Hematopoietic multipotent progenitor cell treated with erythropoietin and hydrocortisone succinate and interleukin-3 and kit ligand, for 8 days (in vitro differentiated cells): ENCODE measurements at regions not wholly inside any gene's neighbourhood (a gene's known extent, or its start where the extent isn't known, plus 50 kb on each side); places are given as distances from the start of the nearest gene placed in this dataset.
A peak's percentile ranks its signal among the peaks of the same experiment; 100 is the strongest.

Experiments used
- DNase-seq: peaks from one replicate; pipeline ENCODE4 v3.0.0-alpha.2; 2015

DNA sequence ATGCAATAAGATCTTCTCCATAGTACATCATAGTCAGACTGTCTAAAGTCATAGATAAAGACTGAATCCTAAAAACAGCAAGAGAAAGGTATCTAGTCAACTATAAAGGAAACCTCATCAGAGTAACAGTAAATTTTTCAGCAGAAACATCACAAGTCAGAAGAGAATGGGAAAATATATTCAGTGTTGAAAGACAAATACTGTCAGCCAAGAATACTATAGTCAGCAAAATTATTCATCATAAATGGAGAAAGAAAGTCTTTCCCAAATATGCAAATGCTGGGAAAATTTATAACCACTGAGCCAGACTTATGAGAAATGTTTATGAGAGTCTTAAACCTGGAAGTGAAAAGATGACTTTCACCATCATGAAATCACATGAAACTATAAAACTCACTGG lies 136.7 kb downstream of the KDR start:
- no peak for DNase-seq

DNA sequence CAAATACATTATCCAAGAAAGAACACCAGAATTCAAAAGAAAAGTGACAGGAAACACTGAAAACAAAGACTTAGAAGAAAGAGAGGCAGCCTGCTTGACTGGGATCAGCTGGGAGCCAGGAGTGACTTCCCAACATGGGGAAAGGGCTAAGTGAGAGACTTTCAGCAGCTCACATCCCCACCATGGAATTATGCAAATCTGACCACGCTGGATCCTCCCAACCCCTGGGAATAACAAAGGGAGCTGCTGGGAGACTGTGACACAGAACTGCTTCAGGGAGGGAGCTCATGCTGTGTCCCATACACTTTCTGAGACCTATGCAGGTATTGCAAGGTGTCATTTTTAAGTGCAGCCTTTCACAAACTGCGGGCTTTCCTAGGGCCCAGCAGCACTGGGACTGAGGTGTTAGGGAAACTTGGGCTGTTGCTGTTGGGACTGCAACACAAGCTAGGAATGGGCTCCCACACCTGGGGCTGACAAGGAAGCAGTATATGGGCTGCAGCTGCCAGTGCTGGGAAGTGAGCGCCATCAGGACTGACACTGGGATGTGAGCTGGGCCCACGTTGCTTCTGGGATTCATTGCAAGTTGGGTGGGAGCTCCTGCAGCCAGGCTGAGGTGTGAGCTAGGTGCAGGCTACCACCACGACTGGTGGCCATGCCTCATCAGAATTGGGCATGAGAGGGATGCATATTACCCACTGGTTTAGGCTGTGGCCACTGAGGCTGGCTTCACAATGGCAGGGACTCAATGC lies 139.1 kb downstream of the KDR start:
- no peak for DNase-seq

DNA sequence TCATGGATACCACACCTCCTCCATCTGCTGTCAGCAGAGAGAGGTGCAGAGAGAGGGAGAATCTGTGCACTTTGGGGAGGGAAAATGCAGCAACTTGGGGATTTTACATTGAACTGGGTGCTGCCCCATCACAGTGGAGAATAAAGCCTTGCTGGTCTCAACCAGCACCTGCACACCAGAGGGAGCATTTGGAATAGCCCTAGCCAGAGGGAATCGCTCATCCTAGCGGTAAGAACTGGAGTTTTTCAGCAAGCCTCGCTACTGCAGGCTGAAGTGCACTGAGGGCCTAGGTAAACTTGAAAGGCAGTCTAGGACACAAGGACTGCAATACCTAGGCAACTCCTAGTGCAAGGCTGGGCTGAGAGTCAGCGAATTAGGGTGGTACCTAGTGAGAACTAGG lies 148.7 kb downstream of the KDR start:
- no peak for DNase-seq

DNA sequence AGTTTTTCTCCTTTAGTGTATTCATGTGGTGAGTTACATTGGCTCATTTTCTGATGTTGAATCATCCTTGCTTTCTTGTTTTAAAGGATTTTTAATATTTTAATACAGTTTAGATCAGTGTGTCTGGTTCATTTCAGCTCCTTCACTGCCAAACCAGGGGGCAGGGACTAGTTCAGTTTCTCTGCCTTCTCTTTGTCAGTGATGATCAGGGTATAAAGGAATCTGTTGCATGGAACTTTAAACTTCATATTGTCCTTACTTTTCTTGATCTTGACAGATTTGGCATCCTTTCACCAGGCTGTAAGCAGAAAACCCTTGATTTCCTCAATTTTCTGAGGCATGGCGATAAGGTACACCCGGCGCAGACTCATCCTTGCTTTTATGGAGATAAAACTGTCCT lies 149.4 kb downstream of the KDR start:
- no peak for DNase-seq

DNA sequence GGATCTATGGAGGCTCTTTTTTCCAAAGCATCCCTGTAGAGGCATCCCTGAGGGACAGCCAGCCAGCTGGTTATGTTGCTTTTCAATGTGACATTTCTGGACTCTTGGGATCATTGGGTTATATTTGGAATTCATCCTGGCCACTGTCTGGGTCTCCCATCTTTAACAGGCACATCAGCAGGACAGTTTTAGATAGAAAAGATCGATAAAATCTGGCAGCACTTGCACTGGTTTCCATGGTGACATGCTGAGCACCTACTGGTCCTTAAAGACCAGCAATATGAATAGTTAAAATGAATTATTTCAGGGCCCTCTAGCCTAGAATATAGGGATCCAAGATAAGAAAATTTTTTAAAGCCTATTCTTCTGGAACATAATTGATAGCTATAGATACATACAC lies 151.6 kb downstream of the KDR start:
- no peak for DNase-seq

DNA sequence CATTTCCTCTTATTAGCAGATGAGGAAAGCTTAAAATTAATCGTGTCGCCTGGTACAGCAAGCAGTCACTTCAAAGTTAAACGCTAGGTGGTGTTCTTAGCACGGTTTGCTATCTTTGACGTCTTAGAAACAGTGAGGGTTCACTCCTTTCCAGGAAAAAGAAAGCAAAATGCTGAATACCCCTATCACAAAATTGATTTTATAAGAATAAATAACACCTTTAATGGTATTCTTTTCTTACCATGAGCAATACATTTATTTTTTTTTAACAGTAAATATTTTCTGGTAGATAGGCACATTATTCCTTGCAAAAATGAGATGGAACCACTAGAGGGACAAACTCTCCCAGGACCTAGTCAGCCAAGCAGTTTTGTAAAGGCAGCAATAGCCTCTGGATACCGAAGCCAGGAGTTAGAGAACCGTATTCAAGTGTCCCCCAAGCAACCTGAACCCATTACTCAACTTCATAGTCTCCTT lies 153.9 kb downstream of the KDR start:
- DNase-seq: peak; percentile 67

DNA sequence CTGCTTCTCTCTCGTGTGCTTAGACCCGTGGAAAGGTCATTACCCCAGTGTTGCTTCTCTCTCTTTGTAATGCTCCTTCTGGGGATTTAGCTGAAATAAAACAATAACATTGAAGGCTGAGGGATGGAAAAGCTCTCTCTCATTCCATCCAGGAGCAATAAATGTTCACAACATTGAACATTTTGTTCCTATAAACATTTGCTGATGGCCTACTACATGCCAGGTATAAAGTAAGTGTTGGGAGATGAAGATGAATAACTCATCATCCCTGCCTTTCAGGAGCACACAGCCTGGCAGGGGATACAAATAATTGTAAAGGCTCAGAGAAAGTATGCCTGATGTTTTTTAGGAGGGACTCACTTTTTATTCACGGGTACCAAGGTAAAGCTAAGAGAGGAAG lies 158.1 kb downstream of the KDR start:
- DNase-seq: no peak

DNA sequence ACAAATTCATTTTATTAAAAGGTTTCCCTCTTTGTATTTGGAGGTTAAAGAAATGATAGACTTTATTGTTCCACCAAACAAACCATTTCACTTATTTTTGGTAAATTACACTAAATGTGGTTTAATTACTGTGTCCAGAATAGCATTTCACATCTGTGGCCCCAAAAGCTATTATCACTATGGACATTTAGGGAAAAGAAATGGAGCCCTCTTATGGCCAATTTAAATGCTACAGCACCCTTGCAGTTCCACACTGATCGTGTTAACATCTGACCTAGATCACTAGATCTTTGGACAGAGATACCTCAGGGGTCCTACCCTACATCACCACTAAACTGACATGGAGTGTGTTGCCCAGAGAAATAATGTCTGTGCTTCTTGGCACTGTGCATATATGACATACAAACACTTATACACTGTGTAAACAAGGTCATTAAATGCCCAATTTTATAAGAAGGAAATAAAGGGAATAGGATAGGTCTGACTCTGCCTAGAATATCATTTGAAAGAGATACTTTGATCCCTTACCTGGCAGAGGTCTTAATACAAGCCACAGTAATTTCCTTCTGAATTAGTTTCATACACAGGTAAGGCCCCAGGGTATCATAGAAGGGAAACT lies 163.9 kb downstream of the KDR start:
- peak; percentile 49 for DNase-seq

DNA sequence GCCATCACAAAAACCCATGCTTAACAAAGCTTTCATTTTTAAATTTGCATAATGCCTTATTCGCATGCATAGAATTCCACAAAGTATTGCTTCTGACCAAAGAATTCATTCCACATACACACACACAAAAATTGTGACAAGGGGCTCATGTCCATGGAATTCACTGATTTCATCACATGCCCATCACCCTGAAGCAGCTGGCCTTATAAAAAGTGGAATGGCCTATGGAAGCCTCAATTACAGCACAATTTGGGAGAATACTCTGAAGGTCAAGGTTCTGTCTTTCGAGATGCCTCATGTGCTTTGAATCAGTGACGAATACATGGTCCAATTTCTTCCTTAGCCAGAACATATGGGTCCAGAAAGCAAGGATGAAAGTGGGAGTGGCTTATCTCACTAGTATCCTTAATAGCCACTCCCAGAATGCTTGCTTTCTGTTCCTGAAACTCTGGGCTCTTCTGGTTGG lies 165.7 kb downstream of the KDR start:
- DNase-seq: no peak

DNA sequence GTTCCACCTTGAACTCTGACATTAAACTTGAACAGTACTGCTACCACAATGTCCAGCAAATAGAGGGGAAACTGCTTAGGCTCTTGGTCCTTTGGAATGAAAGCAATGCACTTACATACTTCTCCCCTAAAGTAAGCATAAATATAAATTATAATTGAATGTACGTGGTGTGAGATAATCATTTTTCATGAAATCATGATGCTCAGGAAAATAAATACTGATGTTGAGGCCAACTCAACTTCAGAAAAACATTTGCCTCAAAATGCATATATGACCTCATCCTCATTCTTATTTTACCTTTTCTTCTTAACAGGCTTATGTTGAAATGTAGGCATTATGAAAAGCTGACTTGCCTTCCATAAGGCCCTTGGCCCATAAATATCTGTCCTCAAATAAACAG lies 166.3 kb downstream of the KDR start:
- DNase-seq: no peak

DNA sequence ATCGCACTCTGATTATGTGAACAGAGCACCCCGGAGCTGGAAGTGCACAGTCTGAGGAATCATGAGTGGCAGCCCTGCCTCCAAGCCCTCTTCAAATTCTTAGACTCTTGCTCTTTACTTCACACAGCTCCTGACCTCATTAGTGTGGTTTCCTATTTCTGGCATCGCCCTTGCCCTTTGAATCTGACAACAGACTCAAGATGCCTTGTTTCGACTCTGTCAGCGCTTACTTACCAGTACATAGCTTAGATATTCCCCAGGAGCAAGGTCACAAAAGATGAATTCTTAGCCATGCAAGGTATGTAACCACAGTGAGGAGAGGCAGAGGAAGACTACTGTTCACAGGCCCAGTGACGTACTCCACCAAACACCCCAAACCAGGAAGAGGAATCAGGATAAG lies 167.2 kb downstream of the KDR start:
- DNase-seq: no peak

DNA sequence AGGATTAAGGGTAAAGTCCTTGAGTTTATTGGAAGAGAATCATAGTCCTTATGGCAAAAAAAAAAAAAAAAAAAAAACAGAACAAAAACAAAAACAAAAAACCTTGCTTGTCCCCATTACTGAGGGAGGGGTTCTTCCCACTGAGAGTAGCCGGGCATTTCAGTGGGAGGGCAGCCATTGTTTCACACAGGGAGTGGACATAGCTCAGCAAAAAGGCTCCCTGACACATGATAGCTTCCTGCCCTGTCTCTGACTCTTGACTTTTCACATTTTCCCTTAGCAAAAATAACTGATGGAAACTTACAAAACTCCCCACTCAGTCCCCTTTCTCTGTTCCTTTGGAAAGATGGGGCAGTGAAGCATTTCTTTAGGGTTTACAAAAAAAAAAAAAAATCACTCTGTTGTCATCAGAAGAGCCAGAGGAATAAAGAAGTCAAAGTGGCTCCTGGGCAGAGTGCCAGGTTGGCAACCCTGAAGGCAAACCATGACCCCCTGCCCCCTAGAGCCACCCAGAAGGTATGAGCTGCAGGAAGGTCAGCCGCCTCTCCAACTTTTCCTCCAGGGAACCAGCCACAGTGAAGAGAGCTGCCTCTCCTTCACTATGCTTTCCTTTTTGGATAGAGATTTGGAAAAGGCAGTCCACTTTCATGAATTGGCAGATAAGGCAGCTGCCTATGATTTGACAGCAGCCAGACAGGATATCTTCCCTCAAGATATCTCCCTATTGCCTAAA lies 170.6 kb downstream of the KDR start:
- DNase-seq: no peak

DNA sequence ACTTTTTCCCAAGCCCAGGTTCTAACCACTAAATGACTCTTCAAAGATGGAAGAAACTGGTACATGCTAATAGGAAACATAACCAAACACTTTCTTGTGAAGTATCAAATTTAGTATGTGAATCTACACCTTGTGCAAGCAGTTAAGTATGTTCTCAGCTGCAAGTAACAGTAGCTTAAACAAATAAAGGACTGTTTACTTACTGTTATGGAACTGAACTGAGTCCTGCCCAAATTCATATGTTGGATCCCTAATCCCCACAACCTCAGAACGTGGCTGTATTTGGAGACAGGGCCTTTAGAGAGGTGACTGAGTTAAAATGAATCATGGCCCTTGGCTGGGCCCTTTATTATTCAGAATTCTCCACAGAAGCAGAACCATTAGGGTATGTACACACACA lies 178.7 kb downstream of the KDR start:
- no peak for DNase-seq

DNA sequence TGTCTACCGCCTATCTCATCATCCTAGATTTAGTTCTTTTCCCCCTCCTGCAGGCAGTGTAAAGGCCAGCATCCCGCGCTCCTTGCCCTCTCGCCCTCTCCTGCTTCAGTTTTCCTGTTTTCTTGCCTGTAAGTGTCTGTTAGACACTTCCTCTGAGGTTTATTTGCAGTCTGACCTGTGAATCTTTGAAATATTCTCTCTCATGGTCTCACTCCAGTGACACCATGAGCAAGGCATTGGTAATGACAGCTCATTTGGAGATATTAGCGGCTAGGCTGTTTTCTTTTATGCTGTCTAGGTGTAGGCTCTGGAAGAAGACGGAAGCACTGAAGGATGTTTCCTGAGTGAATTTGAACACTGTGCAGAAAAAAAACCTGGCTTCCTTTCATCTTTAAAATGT lies 179.6 kb downstream of the KDR start:
- no peak for DNase-seq

DNA sequence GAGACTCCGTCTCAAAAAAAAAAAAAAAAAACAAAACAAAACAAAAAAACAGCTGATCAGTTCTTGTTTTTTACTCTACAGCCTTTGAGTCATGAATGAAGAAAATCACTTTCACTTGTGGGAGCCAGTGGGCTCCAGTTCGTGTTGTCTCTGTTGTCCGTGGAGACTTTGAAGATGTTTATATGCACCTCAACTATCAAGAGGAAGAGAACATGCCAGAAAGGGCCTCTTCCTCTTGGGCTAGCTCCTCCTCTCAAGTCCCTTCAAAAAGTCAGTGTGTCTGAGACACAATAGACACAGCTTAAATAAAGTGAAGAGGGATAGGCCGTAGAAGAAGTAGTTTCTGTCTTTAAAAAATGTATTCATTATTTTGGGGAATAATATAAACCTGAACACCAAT lies 182.7 kb downstream of the KDR start:
- no peak for DNase-seq

DNA sequence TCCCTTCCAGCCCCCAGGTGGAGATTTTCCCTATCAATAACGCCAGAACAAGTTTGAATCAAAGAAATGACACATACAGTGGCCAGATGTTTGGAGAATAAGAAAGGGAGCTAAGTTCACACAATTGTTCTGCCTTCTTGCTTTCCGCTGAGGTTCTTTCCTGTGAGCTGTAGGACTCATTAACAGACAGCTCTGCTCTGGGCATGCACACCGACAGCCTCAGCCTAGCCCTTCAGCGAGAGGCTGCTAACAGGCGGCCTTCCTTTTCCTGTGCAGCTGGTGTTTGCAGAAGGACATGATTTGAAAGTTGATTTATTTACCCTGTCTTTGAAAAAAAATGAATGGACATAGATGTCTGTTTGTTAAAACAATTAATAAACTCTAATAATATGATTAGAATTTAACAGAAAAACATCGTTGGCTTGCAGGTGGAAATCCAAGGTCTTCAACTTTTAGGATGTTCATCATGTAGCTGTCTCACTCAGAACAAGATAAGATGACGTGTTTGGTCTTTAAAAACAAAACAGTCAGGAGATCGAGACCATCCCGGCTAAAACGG lies 183.3 kb downstream of the KDR start:
- no peak for DNase-seq

DNA sequence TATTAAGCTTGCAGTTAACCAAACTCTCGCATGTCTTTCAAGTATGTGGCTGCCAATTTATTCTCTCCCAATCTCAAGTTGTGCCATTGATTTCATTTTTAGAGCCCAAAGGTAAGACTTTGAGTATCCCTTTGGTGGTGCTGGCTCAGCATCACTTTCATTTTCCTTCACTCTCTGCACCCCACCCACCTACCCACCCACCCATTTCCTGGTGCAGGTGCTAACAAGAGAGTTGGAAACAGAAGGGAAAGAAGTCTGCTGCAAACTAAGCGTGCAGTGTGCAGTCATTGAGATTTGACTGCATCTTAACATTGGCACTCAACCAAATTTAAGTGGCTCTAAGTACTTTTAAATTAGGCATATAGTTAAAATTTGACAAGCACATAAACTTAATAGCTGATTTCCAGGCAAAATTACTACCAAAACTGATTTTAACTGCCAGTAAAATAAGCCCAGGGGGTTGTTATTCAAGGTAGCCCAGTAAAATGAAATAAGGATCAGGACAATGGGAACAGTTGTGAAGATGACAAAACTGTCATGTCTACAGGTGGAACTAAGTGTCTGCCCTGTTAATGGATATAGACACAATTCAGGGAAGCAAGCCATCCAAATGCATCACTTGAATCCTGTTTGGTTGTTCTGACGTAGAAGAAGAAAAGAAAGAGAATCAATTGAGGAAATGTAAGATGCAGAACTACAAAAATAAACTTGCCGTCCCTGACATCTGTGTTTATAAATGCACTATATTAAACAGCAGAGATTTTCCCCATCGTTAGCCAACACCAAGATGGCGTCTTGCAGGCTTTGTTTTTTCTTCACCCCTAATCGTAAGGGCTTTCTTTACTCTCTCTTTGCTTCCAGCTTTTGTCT lies 184.2 kb downstream of the KDR start:
- no peak for DNase-seq

DNA sequence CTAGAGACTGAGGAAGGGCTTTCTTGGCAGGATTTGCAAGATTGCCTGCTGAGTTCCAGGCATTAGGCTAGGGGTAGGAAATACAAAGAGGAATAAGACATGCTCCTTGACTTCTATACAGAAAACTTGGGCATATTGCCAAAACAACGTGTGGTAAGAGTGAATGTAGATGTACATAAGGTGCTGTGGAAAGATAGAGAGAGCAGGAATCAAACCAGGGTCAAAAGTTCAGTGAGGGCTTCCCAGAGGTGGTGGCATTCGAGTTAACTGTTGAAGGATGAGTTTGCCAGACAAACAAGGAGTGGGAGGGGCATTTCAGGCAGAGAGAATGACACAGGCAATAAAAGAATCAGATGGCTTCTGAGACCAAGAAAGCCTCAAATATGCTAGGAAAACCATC lies 187.9 kb downstream of the KDR start:
- DNase-seq: peak; percentile 50

DNA sequence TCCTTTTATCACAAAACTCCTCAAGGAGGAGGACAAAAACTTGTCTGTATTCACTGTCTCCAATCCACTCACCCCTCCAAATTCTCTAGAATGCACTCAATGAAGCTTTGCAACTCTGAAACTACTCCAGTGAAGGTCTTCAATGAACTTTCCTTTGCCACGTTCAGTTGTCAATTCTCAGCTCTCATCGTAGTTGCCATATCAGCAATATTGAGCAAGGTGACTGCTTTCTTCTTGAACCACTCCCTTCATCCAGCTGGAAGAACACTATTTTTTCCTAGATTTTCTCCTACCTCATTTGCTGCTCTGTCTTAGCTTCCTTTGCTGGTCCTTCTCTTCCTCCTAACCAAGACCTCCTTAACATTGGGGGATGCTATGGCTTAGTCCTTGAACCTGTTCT lies 191.8 kb downstream of the KDR start:
- DNase-seq: no peak

DNA sequence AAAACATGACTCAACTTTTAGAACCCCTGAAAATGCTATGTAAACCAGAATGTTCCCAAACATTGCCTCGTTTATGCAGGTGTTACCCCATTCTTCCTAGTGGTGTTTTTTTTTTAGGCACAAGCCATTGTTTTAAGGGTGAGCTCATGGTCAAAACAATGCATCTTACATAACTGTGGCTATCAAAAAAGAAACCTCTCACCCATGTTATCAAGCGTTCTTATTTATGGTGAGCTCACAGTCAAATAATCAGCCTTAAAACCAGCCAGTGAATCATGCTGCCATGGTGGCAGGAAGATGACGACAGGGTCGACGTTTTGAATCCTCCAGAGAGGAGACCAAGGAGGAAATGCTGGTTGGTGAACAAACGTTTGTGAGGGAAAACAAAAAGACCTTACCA lies 195.2 kb downstream of the KDR start:
- DNase-seq: no peak

DNA sequence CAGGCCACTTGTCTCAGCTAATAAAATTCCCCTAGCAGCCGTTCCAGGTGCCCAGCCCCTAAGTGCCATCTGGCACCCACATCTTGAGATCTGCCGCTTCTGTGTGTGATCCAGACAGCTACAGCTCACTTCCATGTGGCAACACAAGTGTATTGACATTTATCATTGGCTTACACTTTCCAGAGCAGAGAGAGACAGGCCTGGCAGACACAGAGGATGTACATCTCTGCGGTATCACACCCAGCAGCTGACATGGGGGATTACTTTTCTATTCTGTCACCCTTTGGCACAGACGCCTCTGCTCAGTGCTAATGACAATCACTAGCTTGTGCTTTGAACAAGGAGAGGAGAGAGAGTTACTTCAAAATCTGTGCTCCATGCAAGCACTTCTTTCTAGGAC lies 195.9 kb downstream of the KDR start:
- no peak for DNase-seq

DNA sequence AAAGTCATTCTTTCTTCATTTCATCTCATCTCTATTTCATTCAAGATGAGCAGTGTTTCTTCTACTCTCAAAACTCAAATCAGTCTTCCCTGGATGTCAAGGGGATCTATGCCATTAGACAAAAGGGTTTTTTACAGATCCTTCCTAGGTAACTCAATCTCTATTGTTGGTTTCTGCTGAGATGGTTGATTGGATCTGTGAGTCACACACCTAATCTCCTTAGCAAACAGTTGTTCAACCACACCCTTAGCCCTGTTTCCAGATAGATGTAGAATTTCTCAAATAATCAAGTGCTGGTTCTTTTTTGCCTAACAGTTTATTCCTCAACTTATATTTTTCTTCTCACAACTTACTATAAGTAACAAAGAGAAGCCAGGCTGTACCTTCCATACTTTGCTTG lies 200.5 kb downstream of the KDR start:
- no peak for DNase-seq

DNA sequence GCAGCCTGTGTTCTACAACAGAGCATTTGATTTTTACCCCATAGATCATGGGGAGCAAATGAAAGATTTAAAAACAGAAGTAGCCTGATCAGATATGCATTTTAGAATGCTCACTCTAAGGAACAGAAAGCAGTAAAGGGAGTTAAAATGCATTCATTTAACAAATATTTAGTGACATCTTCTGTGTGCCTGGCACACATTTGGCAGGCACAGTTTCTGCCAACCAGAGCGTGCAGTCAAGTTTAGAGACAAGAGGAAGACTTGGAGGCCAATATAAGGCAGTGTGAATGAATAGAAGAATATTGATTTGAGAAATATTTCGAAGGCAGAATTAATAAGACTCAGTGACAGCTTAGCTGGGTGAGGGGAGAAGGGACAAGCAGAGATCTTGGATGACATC lies 210.1 kb downstream of the KDR start:
- no peak for DNase-seq
